Endothelial cell (in vitro differentiated cells): ENCODE measurements at regions not wholly inside any gene's neighbourhood (a gene's known extent, or its start where the extent isn't known, plus 50 kb on each side); places are given as distances from the start of the nearest gene placed in this dataset.

Experiments used
- DNase-seq: peaks from one replicate; pipeline ENCODE4 v3.0.0; 2021; ENCODE audit warnings: low spot score
- H3K27ac Mint-ChIP-seq: one replicate; pipeline ENCODE4 v1.8.0; 2021; ENCODE audit warnings: mixed read lengths, inconsistent platforms; ENCODE audit not compliant: unreplicated experiment
- H3K27me3 Mint-ChIP-seq: one replicate; pipeline ENCODE4 v1.8.0; 2021; ENCODE audit warnings: mild to moderate bottlenecking, moderate library complexity, mixed read lengths, inconsistent platforms; ENCODE audit not compliant: unreplicated experiment
- H3K36me3 Mint-ChIP-seq: one replicate; pipeline ENCODE4 v1.8.0; 2021; ENCODE audit warnings: mild to moderate bottlenecking, low read depth, mixed read lengths, inconsistent platforms; ENCODE audit not compliant: unreplicated experiment
- H3K4me1 Mint-ChIP-seq: one replicate; pipeline ENCODE4 v1.8.0; 2021; ENCODE audit warnings: mild to moderate bottlenecking, mixed read lengths, inconsistent platforms; ENCODE audit not compliant: unreplicated experiment
- H3K4me3 Mint-ChIP-seq: one replicate; pipeline ENCODE4 v1.8.0; 2021; ENCODE audit warnings: mild to moderate bottlenecking, mixed read lengths, inconsistent platforms; ENCODE audit not compliant: unreplicated experiment
- H3K9me3 Mint-ChIP-seq: one replicate; pipeline ENCODE4 v1.8.0; 2021; ENCODE audit warnings: mixed read lengths, inconsistent platforms; ENCODE audit not compliant: unreplicated experiment
- CTCF ChIP-seq: fragments of 200-600 bp; sonication (generic); IDR thresholded peaks from one replicate; pipeline ENCODE4 v1.5.0; 2021; ENCODE audit warnings: antibody characterized with exemption; ENCODE audit not compliant: unreplicated experiment

- TF ChIP-seq CTCF, result no peak
- Mint-ChIP-seq H3K36me3 (no peaks in the 10 kb centered on the region), H3K4me1 (no peaks in the 10 kb centered on the region), H3K9me3 (peaks cover 12% of the 10 kb centered on the region), H3K27ac (no peak overlapping the region), H3K4me3 (no peak overlapping the region), H3K27me3 (no peaks in the 10 kb centered on the region)
- DNase-seq, result no peak
Measured at GRCh38 chr21:25092441-25093011, 514.8 kb downstream of the MRPL39 start.

DNA sequence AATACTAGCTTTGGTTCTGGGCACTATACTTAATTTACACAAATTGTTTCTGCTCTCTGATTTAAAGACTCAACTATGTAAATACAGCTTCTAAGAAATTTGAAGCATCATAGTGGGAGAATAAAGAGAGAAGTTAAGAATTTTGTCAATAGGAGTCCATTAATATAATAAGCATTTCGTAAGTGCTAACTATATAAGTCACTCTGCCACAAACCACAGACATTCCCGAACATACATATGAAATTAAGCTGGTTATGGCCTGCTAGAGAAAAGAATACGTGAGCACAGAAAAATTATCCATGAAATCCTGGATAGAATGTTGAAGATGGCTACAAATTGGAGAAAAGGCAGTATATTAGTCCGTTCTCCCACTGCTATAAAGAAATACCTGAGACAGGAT, 526.2 kb downstream of the MRPL39 start:
- Mint-ChIP-seq H3K4me3 (no peak overlapping the region), H3K36me3 (no peaks in the 10 kb centered on the region), H3K9me3 (no peaks in the 10 kb centered on the region), H3K27me3 (peaks cover 4% of the 10 kb centered on the region), H3K27ac (no peak overlapping the region), H3K4me1 (no peaks in the 10 kb centered on the region)
- no peak for TF ChIP-seq CTCF
- DNase-seq, result no peak

DNA sequence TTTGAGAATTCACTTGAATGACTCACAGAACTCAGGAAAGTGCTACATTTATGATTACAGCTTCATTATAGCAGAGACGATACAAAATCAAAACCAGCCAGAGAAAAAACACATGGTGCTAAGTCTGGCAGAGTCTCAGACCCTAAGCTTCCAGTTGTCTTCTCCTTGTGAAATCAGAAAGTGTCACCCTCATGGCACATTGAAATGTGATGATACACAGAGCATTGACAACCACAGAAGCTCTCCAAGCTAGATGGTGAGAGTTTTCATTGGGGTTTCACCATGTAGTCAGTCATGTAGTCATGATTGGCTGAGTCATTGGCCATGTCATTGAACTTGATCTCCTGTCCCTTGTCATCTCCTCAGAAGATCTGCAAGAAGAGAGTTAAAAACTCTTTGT, 526.6 kb downstream of the MRPL39 start:
- H3K36me3 Mint-ChIP-seq, result no peaks in the 10 kb centered on the region
- no peaks in the 10 kb centered on the region for H3K4me1 Mint-ChIP-seq
- peaks cover 4% of the 10 kb centered on the region for H3K27me3 Mint-ChIP-seq
- H3K9me3 Mint-ChIP-seq, result no peaks in the 10 kb centered on the region
- no peak overlapping the region for H3K4me3 Mint-ChIP-seq
- no peak for DNase-seq
- TF ChIP-seq CTCF, result no peak
- no peak overlapping the region for H3K27ac Mint-ChIP-seq

- no peak for TF ChIP-seq CTCF
- no peak for DNase-seq
- Mint-ChIP-seq H3K27me3 (peaks cover 4% of the 10 kb centered on the region), H3K36me3 (no peaks in the 10 kb centered on the region), H3K4me1 (no peaks in the 10 kb centered on the region), H3K4me3 (no peak overlapping the region), H3K27ac (no peak overlapping the region), H3K9me3 (no peaks in the 10 kb centered on the region)
Measured at GRCh38 chr21:25080141-25080540, 527.1 kb downstream of the MRPL39 start.

DNA sequence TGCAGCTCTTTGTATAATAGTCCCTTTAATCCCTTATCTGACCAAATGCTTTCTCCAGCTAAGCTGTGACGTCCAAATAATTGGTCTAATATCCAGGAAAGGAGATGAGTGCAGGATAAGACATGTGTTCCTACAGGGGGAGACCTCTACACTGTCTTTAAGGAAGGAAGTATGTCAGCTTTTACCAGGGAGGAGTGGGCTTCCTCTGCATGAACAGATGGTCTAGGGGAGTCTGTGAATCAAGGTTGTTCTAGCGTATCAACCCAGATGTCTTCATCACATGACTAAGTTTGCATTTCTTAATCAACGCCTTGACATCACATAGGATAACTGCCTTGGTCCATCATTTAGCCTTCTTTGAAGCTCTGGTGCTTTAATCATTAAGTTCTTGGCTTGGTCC, 528.2 kb downstream of the MRPL39 start:
- H3K36me3 Mint-ChIP-seq, result no peaks in the 10 kb centered on the region
- H3K4me1 Mint-ChIP-seq, result no peaks in the 10 kb centered on the region
- H3K9me3 Mint-ChIP-seq, result no peaks in the 10 kb centered on the region
- no peak for TF ChIP-seq CTCF
- no peak overlapping the region for H3K4me3 Mint-ChIP-seq
- no peak overlapping the region for H3K27ac Mint-ChIP-seq
- no peak for DNase-seq
- peaks cover 4% of the 10 kb centered on the region for H3K27me3 Mint-ChIP-seq
